Adrenal gland (tissue), 9 donors: ENCODE measurements at regions not wholly inside any gene's neighbourhood (a gene's known extent, or its start where the extent isn't known, plus 50 kb on each side); places are given as distances from the start of the nearest gene placed in this dataset.
"Not testable (repeated sequence)": the region's sequence is repeated elsewhere in the genome, so short reads cannot be mapped to it uniquely, and the experiment has no call there.

Source experiments
- DNase-seq, 7 donors: peaks; one replicate each; pipeline ENCODE4 v3.0.0-alpha.2; 2019 to 2020
- H3K27ac ChIP-seq, 5 donors: fragments of 200-600 bp; sonication (generic) in 4 of 5; 1 replicate in 3 of 5; 2 replicates in 2 of 5; pipeline versions ENCODE4 v1.5.1 to v1.8.0; 2016 to 2020; ENCODE audit warnings: mild to moderate bottlenecking in 1 of 5
- H3K27me3 ChIP-seq: fragments of 200-600 bp; 2 replicates; pipeline ENCODE4 v1.8.0; 2021
- H3K36me3 ChIP-seq, 2 donors: fragments of 200-600 bp; replicated peaks in 1 of 2; 1 replicate in 1 of 2; 2 replicates in 1 of 2; pipeline versions ENCODE4 v1.5.1 to v1.8.0; 2018 to 2022
- H3K4me1 ChIP-seq, 2 donors: fragments of 200-600 bp; replicated peaks in 1 of 2; 1 replicate in 1 of 2; 2 replicates in 1 of 2; pipeline versions ENCODE4 v1.5.1 to v1.8.0; 2018 to 2021
- H3K4me3 ChIP-seq, 4 donors: fragments of 200-600 bp; sonication (generic) in 3 of 4; one replicate each; pipeline ENCODE4 v1.5.1; 2016 to 2018
- H3K9me3 ChIP-seq, 3 donors: fragments of 200-600 bp; sonication (generic) in 1 of 3; replicated peaks in 1 of 3; 1 replicate in 2 of 3; 2 replicates in 1 of 3; pipeline versions ENCODE4 v1.5.1 to v1.8.0; 2016 to 2021
- CTCF ChIP-seq, 6 experiments: fragments of 450-650 bp in 4 of 6; fragments of 200-600 bp in 2 of 6; sonication (generic) in 1 of 6; IDR thresholded peaks; 1 replicate in 5 of 6; 2 replicates in 1 of 6; pipeline versions ENCODE4 v1.5.1 to v1.8.0; 2016 to 2021; ENCODE audit warnings: antibody characterized with exemption in 6 of 6, mild to moderate bottlenecking in 2 of 6, moderate library complexity in 1 of 6
- POLR2A ChIP-seq, 2 donors: fragments of 450-650 bp; IDR thresholded peaks; one replicate each; pipeline ENCODE4 v1.6.1; 2017; ENCODE audit warnings: antibody characterized with exemption in 2 of 2, mild to moderate bottlenecking in 2 of 2, moderate library complexity in 1 of 2
- WGBS, 4 donors: extraction: QIAGEN DNeasy Blood & Tissue Kit in 2 of 4; methylation state at CpG; one replicate each; pipeline versions ENCODE4 v1.1.5 to v1.1.7; 2013 to 2017; 5-methylcytosine and 5-hydroxymethylcytosine counted together
- intact Hi-C, 2 donors: fragments of 100-400 bp; cut with DNase I; formaldehyde crosslinking; loops; one replicate each; pipeline versions ENCODE4 v1.14.1 to v1.15.0; 2022 to 2023
- donor health status: healthy with polysubstance abuse.
- donor health status: Bipolar disorder and iron deficiency.
- donor health status: DM: yes; HTN: yes; CAD: no.
- donor health status: DM: no; HTN: no; CAD: no.
- donor health status: DM: no; HTN: no; CAD: no.

- TF ChIP-seq POLR2A (IDR thresholded peaks at IDR 0.05) (no peak), CTCF (IDR thresholded peaks at IDR 0.05) (no peak)
- 72 to 79% (median 73%) methylated on average over 3 of the region's 3 CpGs for WGBS, 4 donors
- intact Hi-C loops, result no loop called here
- H3K9me3 ChIP-seq, result no peaks in the 10 kb centered on the region
- no peak overlapping the region for H3K27ac ChIP-seq
- H3K4me3 ChIP-seq, result no peak overlapping the region
- H3K4me1 ChIP-seq, result no peaks in the 10 kb centered on the region
- DNase-seq, result no peak
- no peaks in the 10 kb centered on the region for H3K36me3 ChIP-seq
- no peaks in the 10 kb centered on the region for H3K27me3 ChIP-seq
These were observed 133.7 kb downstream of the ATL2 start for GRCh38 chr2:38243186-38243880.

- H3K27ac ChIP-seq, result no peak overlapping the region
- 91 to 96% (median 92%) methylated on average over 10 of the region's 10 CpGs for WGBS, 4 donors
- no peaks in the 10 kb centered on the region for H3K36me3 ChIP-seq
- no peaks in the 10 kb centered on the region for H3K4me1 ChIP-seq
- intact Hi-C loops, result no loop called here
- H3K4me3 ChIP-seq, result no peak overlapping the region
- H3K9me3 ChIP-seq, result no peaks in the 10 kb centered on the region
- TF ChIP-seq POLR2A (IDR thresholded peaks at IDR 0.05) (no peak), CTCF (IDR thresholded peaks at IDR 0.05) (no peak)
- DNase-seq, result no peak
- H3K27me3 ChIP-seq, result no peaks in the 10 kb centered on the region
These were observed 137.6 kb downstream of the ATL2 start for GRCh38 chr2:38239452-38239851.

GRCh38 chr2:38238705-38239104 is 138.4 kb downstream of the ATL2 start:
- DNase-seq, H3K27me3 ChIP-seq, intact Hi-C loops, H3K4me1 ChIP-seq, H3K27ac ChIP-seq, H3K9me3 ChIP-seq, H3K4me3 ChIP-seq, H3K36me3 ChIP-seq: not testable (repeated sequence)
- 89 to 94% (median 92%) methylated on average over 5 of the region's 5 CpGs for WGBS, 4 donors

GRCh38 chr2:38237311-38237710 is 139.8 kb downstream of the ATL2 start:
- no peak overlapping the region for H3K4me3 ChIP-seq
- H3K4me1 ChIP-seq, result no peaks in the 10 kb centered on the region
- 81 to 99% (median 93%) methylated on average over 2 of the region's 2 CpGs for WGBS, 4 donors
- H3K36me3 ChIP-seq, result no peaks in the 10 kb centered on the region
- intact Hi-C loops, result no loop called here
- no peak for DNase-seq
- H3K9me3 ChIP-seq, result no peaks in the 10 kb centered on the region
- TF ChIP-seq CTCF (IDR thresholded peaks at IDR 0.05) (no peak), POLR2A (IDR thresholded peaks at IDR 0.05) (no peak)
- no peak overlapping the region for H3K27ac ChIP-seq
- no peaks in the 10 kb centered on the region for H3K27me3 ChIP-seq
